T47D (cell line): ENCODE measurements at regions not wholly inside any gene's neighbourhood (a gene's known extent, or its start where the extent isn't known, plus 50 kb on each side); places are given as distances from the start of the nearest gene placed in this dataset.

Experiments
- DNase-seq, 2 experiments: peaks; one replicate each; pipeline versions ENCODE4 v3.0.0 to v3.0.0-alpha.2; 2011 to 2012; ENCODE audit warnings: low read depth in 1 of 2, low spot score in 1 of 2
- JUND ChIP-seq: IDR thresholded peaks from 2 replicates; pipeline ENCODE4 v1.6.1; 2012; ENCODE audit warnings: low read depth
- in situ Hi-C: cut with HindIII; loops from 2 replicates; pipeline ENCODE4 v1.10.0; 2016; ENCODE audit warnings: low sequenced_read_pairs, low pct_unique_long_range_greater_than_20kb

DNA sequence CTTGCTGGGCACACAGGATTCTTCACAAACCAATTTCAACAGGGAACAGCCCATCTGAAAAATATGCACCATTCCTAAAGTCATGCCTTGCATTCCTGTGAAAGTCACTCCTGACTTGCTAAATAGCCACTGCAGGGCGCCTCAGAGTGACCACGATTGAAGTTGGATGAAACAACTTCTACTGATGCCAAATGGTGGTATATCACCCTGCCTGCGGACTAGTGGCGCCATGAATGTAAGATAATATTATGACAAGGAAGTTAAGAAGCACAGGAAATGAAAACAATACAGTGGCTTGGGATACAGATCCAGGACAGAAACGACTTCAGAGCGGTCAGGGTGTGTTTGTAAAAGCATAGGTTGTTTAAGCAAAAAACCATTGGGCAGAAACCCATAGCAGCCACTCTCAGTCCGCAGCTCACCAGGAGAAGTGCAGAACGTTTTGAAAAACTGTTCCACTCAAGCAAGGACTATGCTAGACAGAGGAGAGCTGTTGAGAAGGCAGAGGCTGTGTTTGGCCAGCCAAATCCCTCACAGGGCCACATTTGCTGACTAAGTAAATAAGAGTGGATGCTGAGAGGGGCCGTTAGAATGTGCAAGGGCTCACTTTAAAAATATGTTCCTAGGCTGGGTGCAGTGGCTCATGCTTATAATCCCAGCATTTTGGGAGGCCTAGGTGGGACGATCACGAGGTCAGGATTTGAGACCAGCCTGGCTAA, 250.4 kb downstream of the PTTG2 start:
- no peak for DNase-seq
- in situ Hi-C loops = no loop called here
- TF ChIP-seq JUND = no peak

DNA sequence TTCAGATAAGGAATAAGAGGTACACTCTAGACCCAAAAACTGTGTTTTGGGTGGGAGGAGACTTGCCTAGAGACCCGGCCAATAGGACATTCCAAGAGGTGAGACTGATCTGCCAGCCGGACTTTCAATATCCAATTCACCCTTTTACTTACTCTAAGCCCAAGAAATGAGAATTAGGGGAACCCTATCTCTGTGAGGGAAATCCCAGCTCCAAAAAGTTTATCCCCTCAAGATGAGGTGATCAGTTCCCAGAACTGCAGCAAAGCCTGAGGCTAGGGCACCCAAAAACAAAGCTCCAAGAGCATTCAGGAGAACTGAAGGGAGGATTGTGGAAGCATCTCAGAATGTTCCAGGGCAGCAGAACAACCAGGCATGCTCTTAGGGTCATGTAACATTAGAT, 251.7 kb downstream of the PTTG2 start:
- DNase-seq = no peak
- TF ChIP-seq JUND = no peak
- in situ Hi-C loops = no loop called here

- DNase-seq = no peak
- in situ Hi-C loops = no loop called here
Measured at GRCh38 chr4:38213083-38213805, 253.0 kb downstream of the PTTG2 start.

DNA sequence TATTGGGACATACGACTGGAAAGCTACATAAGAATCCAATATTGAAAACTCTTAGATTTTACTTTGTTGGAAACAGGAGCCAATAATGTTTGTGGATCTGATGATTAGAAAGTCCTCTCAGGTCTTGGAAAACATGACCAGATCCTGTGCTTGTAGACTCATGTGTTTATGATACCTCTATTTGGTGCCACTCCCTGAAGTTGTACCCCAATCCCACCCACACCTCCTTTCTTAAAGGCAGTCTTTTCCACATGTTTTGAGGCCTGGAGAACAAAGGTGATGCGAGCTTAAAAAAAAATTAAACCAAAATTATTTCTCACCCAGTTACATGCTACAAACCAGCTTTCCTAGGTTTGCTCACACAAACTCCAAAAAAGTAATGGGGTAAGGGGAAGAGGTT, 262.7 kb downstream of the PTTG2 start:
- DNase-seq = no peak
- TF ChIP-seq JUND = no peak
- in situ Hi-C loops = no loop called here

More at GRCh38 chr4:38213083-38213805, 253.0 kb downstream of the PTTG2 start:
- TF ChIP-seq JUND = no peak

- no peak for DNase-seq
- in situ Hi-C loops = no loop called here
- no peak for TF ChIP-seq JUND
Measured at GRCh38 chr4:38223306-38223705, 263.1 kb downstream of the PTTG2 start.

- no peak for TF ChIP-seq JUND
- DNase-seq = no peak
- in situ Hi-C loops = no loop called here
Measured at GRCh38 chr4:38223782-38224236, 263.6 kb downstream of the PTTG2 start.

GRCh38 chr4:38224850-38225249, 264.7 kb downstream of the PTTG2 start:
- in situ Hi-C loops = no loop called here
- no peak for TF ChIP-seq JUND
- no peak for DNase-seq

DNA sequence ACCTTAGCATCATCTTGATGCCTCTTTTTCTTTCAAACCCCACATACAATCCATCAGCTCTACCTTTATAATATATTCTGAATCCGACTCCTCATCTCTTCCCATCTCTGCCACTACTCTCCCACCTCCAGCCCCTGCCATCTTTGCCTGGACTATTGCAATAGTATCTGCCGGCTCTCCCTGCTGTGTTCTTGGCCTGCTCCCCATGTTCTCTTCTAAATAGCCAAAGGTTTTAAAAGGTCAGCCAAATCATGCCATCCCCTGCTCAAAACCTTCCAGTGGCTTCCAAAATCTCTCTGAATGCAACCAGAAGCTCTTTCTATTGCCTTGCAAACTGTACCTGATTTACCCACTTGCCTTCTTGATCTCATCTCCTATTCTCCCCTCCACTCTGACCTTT, 266.0 kb downstream of the PTTG2 start:
- no peak for DNase-seq
- in situ Hi-C loops = no loop called here
- TF ChIP-seq JUND = no peak

DNA sequence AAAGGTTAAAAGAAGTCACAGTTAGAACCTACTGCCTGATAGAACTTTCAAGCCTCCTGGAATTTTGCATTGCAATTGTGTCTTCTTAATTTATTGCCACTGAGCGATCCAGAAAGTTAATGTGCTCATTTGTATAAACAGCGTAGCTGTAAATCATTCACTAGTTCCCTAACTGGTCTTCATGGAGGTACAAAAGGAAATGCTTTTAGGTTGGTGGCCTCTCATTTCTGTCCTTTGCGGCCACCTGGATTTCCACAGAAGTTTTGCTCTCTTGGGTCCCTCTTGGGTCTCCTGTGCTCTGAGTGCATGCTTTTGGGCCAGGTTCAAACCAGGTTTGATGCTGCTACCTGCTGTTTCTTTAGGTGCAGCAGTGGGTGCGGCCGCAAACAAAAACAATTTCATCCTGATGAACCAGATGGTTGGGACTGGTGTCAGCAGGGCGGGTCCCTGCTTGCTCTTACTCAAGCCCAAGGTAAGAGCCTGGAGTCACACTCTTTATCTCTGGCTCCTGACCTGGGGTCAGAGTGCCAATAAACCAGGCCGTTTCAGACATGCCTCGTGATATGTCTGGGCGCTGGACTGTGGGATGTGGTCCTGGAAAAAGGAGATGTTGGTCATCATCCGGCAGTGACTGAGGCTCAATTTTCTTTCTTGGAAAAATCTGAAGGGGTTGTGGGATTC, 270.1 kb downstream of the PTTG2 start:
- in situ Hi-C loops = no loop called here
- TF ChIP-seq JUND = no peak
- no peak for DNase-seq

DNA sequence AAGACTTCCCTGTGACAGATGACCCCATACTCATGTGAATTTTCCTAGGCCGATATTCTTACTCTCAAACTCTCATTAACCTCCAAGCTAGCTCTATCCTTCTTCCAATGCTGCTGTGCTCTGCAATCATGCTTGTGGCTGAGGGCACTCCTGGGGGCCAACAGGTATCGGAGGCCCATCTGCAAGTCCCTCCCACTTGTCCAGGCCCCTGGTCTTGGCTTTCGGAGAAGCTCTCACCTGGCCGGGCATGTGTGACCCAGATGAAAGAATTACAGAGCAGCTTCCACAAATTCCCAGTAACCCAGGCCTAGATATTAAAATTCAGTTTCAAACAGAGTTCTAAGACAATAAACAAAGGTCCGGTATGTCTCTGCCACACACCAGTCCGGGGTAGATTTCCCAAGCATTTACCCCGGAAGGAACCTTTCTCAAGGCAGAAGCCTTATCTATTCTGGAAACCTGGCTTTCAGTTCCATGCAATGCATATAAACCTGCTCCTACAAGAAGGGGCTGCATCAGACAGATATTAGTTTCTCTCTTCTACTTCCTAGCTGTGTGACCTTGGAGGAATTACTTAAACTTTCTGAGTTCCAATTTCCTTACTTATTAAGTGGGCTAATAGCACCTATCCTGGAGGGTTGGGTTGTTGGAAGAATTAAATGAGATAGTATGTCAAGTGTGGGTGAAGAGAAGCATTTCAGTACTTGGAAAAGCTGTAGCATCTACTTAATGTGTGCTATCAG, 270.8 kb downstream of the PTTG2 start:
- no peak for DNase-seq
- TF ChIP-seq JUND = no peak
- in situ Hi-C loops = no loop called here

DNA sequence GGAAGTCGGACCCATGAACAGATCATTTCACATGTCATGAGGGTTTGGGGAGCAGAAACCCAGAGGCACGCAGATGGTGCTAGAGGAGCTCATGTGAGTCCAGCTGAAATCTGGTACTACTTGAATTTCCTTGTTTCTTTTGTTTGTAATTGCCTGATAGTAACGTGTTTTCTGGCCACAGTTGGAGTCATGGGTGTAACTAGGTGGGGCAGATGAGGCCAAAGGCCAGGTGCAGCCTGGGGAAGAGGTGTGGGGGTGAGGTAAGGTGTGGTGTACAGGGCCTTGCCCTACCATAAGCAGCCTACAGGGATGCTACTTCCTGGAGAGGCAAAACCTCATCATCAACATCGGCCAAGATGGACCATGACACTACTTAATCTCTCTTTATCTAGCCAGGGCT, 271.4 kb downstream of the PTTG2 start:
- no peak for TF ChIP-seq JUND
- DNase-seq = no peak
- in situ Hi-C loops = no loop called here

DNA sequence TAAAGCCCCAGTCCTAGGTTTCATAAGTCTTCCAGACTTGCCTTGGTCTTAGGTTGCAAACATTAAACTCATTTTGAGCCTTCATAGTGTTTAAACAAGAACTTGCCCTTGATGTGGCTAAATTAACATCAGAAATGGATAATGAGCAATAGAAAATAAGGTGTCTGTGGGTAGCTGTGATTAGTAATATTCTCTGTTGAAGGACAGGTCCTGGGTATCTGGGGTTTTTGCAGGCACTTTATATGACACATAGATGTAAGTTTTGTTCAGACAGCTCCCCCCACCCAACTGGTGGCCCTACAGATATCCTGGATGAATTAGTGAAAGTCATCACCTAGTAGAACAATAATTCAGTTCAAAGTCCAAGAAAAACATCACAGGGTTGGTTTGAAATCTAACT, 272.5 kb downstream of the PTTG2 start:
- TF ChIP-seq JUND = no peak
- no peak for DNase-seq
- in situ Hi-C loops = no loop called here
